ENCODE measurements at regions not wholly inside any gene's neighbourhood (a gene's known extent, or its start where the extent isn't known, plus 50 kb on each side); places are given as distances from the start of the nearest gene placed in this dataset.

DNA sequence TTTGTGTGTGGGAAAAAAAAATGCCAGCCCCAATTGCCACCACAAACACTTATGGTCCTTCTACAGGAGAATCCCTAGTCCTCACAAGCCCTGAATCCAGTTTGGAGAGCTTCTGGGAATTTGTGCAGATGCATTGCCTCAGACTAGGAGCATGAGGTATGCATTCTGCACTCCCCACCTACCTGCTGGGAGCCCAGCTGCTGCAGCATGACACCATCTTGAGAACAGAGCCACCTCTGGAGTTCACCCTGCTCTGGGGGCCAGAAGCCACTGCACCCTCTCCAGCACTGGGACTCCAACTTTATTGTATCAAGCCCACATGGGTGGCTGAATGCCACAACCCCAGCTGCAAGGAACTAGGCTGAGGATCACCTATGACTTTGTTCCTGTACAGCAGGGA, 568.5 kb upstream of the ID4 start:
- TF ChIP-seq, protein P1, sequence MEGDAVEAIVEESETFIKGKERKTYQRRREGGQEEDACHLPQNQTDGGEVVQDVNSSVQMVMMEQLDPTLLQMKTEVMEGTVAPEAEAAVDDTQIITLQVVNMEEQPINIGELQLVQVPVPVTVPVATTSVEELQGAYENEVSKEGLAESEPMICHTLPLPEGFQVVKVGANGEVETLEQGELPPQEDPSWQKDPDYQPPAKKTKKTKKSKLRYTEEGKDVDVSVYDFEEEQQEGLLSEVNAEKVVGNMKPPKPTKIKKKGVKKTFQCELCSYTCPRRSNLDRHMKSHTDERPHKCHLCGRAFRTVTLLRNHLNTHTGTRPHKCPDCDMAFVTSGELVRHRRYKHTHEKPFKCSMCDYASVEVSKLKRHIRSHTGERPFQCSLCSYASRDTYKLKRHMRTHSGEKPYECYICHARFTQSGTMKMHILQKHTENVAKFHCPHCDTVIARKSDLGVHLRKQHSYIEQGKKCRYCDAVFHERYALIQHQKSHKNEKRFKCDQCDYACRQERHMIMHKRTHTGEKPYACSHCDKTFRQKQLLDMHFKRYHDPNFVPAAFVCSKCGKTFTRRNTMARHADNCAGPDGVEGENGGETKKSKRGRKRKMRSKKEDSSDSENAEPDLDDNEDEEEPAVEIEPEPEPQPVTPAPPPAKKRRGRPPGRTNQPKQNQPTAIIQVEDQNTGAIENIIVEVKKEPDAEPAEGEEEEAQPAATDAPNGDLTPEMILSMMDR (IDR thresholded peaks at IDR 0.05 in 2 of 3, conservative IDR thresholded peaks at IDR 0.05 in 1 of 3; ENCODE audit: borderline replicate concordance in 1 of 3, insufficient read depth in 1 of 3, low read depth in 2 of 3, low read length in 2 of 3): no peak
- TF ChIP-seq, protein P2, sequence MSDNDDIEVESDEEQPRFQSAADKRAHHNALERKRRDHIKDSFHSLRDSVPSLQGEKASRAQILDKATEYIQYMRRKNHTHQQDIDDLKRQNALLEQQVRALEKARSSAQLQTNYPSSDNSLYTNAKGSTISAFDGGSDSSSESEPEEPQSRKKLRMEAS (IDR thresholded peaks at IDR 0.05): no peak
- TF ChIP-seq, protein P3, sequence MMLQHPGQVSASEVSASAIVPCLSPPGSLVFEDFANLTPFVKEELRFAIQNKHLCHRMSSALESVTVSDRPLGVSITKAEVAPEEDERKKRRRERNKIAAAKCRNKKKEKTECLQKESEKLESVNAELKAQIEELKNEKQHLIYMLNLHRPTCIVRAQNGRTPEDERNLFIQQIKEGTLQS (IDR thresholded peaks at IDR 0.05): no peak
- TF ChIP-seq, protein P4, sequence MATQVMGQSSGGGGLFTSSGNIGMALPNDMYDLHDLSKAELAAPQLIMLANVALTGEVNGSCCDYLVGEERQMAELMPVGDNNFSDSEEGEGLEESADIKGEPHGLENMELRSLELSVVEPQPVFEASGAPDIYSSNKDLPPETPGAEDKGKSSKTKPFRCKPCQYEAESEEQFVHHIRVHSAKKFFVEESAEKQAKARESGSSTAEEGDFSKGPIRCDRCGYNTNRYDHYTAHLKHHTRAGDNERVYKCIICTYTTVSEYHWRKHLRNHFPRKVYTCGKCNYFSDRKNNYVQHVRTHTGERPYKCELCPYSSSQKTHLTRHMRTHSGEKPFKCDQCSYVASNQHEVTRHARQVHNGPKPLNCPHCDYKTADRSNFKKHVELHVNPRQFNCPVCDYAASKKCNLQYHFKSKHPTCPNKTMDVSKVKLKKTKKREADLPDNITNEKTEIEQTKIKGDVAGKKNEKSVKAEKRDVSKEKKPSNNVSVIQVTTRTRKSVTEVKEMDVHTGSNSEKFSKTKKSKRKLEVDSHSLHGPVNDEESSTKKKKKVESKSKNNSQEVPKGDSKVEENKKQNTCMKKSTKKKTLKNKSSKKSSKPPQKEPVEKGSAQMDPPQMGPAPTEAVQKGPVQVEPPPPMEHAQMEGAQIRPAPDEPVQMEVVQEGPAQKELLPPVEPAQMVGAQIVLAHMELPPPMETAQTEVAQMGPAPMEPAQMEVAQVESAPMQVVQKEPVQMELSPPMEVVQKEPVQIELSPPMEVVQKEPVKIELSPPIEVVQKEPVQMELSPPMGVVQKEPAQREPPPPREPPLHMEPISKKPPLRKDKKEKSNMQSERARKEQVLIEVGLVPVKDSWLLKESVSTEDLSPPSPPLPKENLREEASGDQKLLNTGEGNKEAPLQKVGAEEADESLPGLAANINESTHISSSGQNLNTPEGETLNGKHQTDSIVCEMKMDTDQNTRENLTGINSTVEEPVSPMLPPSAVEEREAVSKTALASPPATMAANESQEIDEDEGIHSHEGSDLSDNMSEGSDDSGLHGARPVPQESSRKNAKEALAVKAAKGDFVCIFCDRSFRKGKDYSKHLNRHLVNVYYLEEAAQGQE (IDR thresholded peaks at IDR 0.05; ENCODE audit: low read depth): no peak
- TF ChIP-seq EZH2 (IDR thresholded peaks at IDR 0.05) (no peak), POLR2AphosphoS5 (IDR thresholded peaks at IDR 0.05; ENCODE audit: low read depth, low read length) (no peak), ZFX (IDR thresholded peaks at IDR 0.05) (no peak), EGR1 (IDR thresholded peaks at IDR 0.05; ENCODE audit: low read depth) (no peak), POLR2A (IDR thresholded peaks at IDR 0.05; ENCODE audit: borderline replicate concordance, extremely low read depth, insufficient read depth, insufficient read length) (no peak), EZH2phosphoT487 (IDR thresholded peaks at IDR 0.05; ENCODE audit: borderline replicate concordance) (no peak)
